ENCODE measurements at regions not wholly inside any gene's neighbourhood (a gene's known extent, or its start where the extent isn't known, plus 50 kb on each side); places are given as distances from the start of the nearest gene placed in this dataset.

DNA sequence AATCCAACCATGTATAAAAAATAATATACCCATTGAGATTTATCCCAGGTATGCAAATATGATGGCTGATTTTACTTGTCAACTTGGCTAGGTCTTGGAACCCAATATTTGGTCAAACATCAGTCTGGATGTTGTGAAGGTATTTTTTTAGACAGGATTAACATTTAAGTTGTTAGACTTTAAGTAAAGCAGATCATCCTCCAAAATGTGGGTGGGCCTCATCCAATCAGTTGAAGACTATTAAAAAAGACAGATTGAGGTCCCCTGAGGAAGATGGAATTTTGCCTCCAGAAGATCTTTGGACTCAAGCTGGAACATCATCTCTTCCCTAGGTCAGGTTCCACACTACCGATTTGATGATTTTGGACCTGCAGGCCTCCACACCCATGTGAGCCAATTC lies 271.2 kb downstream of the TMEM121 start:
- TF ChIP-seq NANOG (IDR thresholded peaks at IDR 0.05; ENCODE audit: borderline replicate concordance), result no peak
- TF ChIP-seq CTCF (conservative IDR thresholded peaks at IDR 0.05; ENCODE audit: low read depth in 2 of 2), result no peak
- TF ChIP-seq EZH2 (IDR thresholded peaks at IDR 0.05; ENCODE audit: low read depth, unreplicated experiment), result no peak
- TF ChIP-seq POLR2AphosphoS5 (IDR thresholded peaks at IDR 0.05; ENCODE audit: low read depth), result no peak
- TF ChIP-seq EZH2phosphoT487 (IDR thresholded peaks at IDR 0.05; ENCODE audit: unreplicated experiment), result no peak
- TF ChIP-seq JUNB (IDR thresholded peaks at IDR 0.05; ENCODE audit: unreplicated experiment), result no peak
- no peak for TF ChIP-seq REST (IDR thresholded peaks at IDR 0.05; ENCODE audit: unreplicated experiment)
- TF ChIP-seq ZNF114 (CRISPR knock-in tag; IDR thresholded peaks at IDR 0.05), result no peak
- no peak for TF ChIP-seq STAT1 (IDR thresholded peaks at IDR 0.05; ENCODE audit: unreplicated experiment)
- TF ChIP-seq, protein P1, sequence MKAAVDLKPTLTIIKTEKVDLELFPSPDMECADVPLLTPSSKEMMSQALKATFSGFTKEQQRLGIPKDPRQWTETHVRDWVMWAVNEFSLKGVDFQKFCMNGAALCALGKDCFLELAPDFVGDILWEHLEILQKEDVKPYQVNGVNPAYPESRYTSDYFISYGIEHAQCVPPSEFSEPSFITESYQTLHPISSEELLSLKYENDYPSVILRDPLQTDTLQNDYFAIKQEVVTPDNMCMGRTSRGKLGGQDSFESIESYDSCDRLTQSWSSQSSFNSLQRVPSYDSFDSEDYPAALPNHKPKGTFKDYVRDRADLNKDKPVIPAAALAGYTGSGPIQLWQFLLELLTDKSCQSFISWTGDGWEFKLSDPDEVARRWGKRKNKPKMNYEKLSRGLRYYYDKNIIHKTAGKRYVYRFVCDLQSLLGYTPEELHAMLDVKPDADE (IDR thresholded peaks at IDR 0.05), result no peak
- no peak for TF ChIP-seq ZNF331 (CRISPR knock-in tag; IDR thresholded peaks at IDR 0.05; ENCODE audit: low read depth)
